Hepatocyte (in vitro differentiated cells): ENCODE measurements at regions not wholly inside any gene's neighbourhood (a gene's known extent, or its start where the extent isn't known, plus 50 kb on each side); places are given as distances from the start of the nearest gene placed in this dataset.
"Not testable (repeated sequence)": the region's sequence is repeated elsewhere in the genome, so short reads cannot be mapped to it uniquely, and the experiment has no call there.

Experiments
- DNase-seq: peaks from one replicate; pipeline ENCODE4 v3.0.0-alpha.2; 2016; ENCODE audit warnings: low spot score
- H2AFZ ChIP-seq: fragments of 200-600 bp; sonication (generic); 2 replicates; pipeline ENCODE4 v1.6.0; 2016; ENCODE audit warnings: antibody characterized with exemption, mild to moderate bottlenecking
- H3K27ac ChIP-seq: fragments of 200-600 bp; sonication (generic); 2 replicates; pipeline ENCODE4 v1.5.1; 2016; ENCODE audit warnings: mild to moderate bottlenecking
- H3K27me3 ChIP-seq: fragments of 200-600 bp; sonication (generic); 2 replicates; pipeline ENCODE4 v1.6.1; 2016
- H3K36me3 ChIP-seq: fragments of 200-600 bp; sonication (generic); replicated peaks from 2 replicates; pipeline ENCODE4 v1.5.1; 2016; ENCODE audit warnings: low read depth; ENCODE audit not compliant: insufficient read depth
- H3K4me1 ChIP-seq: fragments of 200-600 bp; sonication (generic); 2 replicates; pipeline ENCODE4 v1.5.1; 2016; ENCODE audit warnings: mild to moderate bottlenecking, moderate library complexity; ENCODE audit not compliant: insufficient read depth
- H3K4me2 ChIP-seq: fragments of 200-600 bp; sonication (generic); 2 replicates; pipeline ENCODE4 v1.6.0; 2016
- H3K4me3 ChIP-seq: fragments of 200-600 bp; sonication (generic); 2 replicates; pipeline ENCODE4 v1.5.1; 2016; ENCODE audit warnings: mild to moderate bottlenecking
- H3K79me2 ChIP-seq: fragments of 200-600 bp; sonication (generic); 2 replicates; pipeline ENCODE4 v1.6.0; 2017; ENCODE audit warnings: mild to moderate bottlenecking
- H3K9me2 ChIP-seq: fragments of 200-600 bp; sonication (generic); replicated peaks from 2 replicates; pipeline ENCODE4 v1.6.0; 2017; ENCODE audit warnings: mild to moderate bottlenecking; ENCODE audit not compliant: insufficient read depth
- H3K9me3 ChIP-seq: fragments of 200-600 bp; sonication (generic); 2 replicates; pipeline ENCODE4 v1.5.1; 2016; ENCODE audit warnings: low read depth, mild to moderate bottlenecking
- H4K20me1 ChIP-seq: fragments of 200-600 bp; sonication (generic); 2 replicates; pipeline ENCODE4 v1.6.0; 2016; ENCODE audit warnings: mild to moderate bottlenecking; ENCODE audit not compliant: insufficient read depth, poor library complexity, severe bottlenecking
- EZH2 ChIP-seq: fragments of 200-600 bp; sonication (generic); IDR thresholded peaks from 2 replicates; pipeline ENCODE4 v1.6.1; 2016; ENCODE audit warnings: antibody characterized with exemption, mild to moderate bottlenecking, borderline replicate concordance
- EZH2phosphoT487 ChIP-seq: fragments of 200-600 bp; sonication (generic); IDR thresholded peaks from one replicate; pipeline ENCODE4 v1.6.1; 2018; ENCODE audit warnings: antibody characterized with exemption, mild to moderate bottlenecking, low read depth, moderate library complexity; ENCODE audit not compliant: unreplicated experiment, severe bottlenecking
- WGBS: methylation state at CpG from one replicate; pipeline ENCODE4 v1.1.6; 2016; ENCODE audit warnings: low lambda C conversion rate; ENCODE audit errors: missing lambda C conversion rate; 5-methylcytosine and 5-hydroxymethylcytosine counted together
- TF ChIP-seq, protein P1 (sequence below): fragments of 200-600 bp; sonication (generic); IDR thresholded peaks from 2 replicates; pipeline ENCODE4 v1.5.1; 2016; ENCODE audit warnings: antibody characterized with exemption, mild to moderate bottlenecking; ENCODE audit not compliant: poor library complexity

DNA sequence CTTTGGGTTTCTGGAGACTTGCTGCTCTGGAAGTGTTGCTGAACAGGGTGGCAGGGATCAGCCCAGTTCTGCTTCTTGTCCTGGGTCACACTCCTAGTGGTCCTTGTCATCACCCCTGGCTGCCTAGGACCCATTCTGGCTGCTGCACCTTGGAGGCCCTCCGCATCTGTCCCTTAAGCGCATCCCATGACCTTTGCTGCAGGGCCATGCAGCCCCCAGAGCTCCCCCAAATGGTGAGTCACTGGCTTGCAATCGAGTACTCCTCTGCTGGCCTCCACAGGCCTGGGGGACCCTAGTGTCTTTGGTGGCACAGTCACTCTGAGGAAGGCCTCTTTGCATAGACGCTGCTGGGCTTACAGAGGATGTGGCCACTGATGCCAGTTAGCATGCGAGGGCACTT is 188.5 kb downstream of the ASB1 start:
- WGBS: 93% methylated on average over 5 of the region's 5 CpGs
- Histone ChIP-seq H2AFZ (no peak overlapping the region), H3K79me2 (no peaks in the 10 kb centered on the region), H3K9me2 (no peaks in the 10 kb centered on the region), H3K27me3 (no peaks in the 10 kb centered on the region), H3K4me1 (no peaks in the 10 kb centered on the region), H3K4me3 (no peak overlapping the region), H4K20me1 (no peaks in the 10 kb centered on the region), H3K27ac (no peak overlapping the region), H3K36me3 (no peaks in the 10 kb centered on the region), H3K9me3 (no peaks in the 10 kb centered on the region), H3K4me2 (no peak overlapping the region)
- no peak for TF ChIP-seq EZH2
- TF ChIP-seq, protein P1, sequence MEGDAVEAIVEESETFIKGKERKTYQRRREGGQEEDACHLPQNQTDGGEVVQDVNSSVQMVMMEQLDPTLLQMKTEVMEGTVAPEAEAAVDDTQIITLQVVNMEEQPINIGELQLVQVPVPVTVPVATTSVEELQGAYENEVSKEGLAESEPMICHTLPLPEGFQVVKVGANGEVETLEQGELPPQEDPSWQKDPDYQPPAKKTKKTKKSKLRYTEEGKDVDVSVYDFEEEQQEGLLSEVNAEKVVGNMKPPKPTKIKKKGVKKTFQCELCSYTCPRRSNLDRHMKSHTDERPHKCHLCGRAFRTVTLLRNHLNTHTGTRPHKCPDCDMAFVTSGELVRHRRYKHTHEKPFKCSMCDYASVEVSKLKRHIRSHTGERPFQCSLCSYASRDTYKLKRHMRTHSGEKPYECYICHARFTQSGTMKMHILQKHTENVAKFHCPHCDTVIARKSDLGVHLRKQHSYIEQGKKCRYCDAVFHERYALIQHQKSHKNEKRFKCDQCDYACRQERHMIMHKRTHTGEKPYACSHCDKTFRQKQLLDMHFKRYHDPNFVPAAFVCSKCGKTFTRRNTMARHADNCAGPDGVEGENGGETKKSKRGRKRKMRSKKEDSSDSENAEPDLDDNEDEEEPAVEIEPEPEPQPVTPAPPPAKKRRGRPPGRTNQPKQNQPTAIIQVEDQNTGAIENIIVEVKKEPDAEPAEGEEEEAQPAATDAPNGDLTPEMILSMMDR: no peak
- no peak for TF ChIP-seq EZH2phosphoT487
- no peak for DNase-seq

DNA sequence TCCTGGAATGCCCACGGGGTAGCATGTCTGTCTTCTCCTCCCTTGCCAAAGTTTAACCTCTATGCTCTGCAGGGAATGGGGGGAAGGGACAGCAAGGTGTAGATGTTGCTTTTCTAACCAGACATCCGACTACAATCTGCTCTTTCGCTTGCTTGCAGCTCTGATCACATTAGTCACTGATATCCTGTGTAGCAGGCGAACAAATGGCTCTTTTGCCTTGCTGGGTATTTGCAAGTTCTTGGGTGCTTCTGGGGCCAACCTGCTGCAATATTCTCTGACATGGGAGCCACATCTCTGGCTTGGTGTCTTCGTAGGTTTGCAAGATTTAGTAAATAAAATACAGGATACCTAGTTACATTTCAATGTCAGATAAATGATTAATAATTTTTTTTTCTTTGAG is 190.0 kb downstream of the ASB1 start:
- no peak overlapping the region for H3K4me3 ChIP-seq
- no peaks in the 10 kb centered on the region for H4K20me1 ChIP-seq
- WGBS: 73% methylated on average over 5 of the region's 5 CpGs
- no peak for DNase-seq
- H3K4me1 ChIP-seq: no peaks in the 10 kb centered on the region
- no peak overlapping the region for H3K4me2 ChIP-seq
- H3K79me2 ChIP-seq: no peaks in the 10 kb centered on the region
- no peaks in the 10 kb centered on the region for H3K9me2 ChIP-seq
- no peaks in the 10 kb centered on the region for H3K36me3 ChIP-seq
- TF ChIP-seq EZH2: no peak
- TF ChIP-seq, protein P1: no peak
- TF ChIP-seq EZH2phosphoT487: no peak
- no peaks in the 10 kb centered on the region for H3K27me3 ChIP-seq
- H3K27ac ChIP-seq: no peak overlapping the region
- H3K9me3 ChIP-seq: no peaks in the 10 kb centered on the region
- H2AFZ ChIP-seq: no peak overlapping the region

DNA sequence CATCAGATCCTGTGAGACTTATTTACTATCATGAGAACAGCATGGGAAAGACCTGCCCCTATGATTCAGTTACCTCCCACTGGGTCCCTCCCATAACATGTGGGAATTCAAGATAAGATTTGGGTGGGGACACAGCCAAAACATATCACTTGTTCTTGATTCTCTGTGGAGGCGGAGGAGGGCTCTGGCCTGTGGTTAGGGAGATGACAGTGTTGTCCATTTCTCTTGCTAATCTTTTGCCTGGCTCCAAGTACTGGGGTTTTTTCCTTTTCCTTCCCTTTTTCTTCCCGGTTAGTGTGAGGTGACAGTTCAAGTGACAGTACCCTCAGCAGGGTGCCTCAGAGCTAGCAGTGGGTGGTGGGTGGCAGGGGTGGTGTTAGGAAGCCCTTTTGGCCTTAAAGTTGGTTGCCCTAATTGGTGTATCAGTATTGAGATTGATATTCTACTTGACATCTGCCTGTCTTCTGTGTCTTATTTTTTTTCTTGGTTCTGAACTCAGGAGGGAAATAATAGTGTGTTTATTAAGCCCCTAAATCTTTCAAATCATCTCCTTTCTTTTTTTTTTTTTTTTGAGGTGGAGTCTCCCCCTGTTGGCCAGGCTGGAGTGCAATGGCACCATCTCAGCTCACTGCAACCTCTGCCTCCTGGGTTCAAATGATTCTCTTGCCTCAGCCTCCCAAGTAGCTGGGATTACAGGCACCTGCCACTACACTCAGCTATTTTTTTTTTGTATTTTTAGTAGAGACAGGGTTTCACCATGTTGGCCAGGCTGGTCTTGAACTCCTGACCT is 192.0 kb downstream of the ASB1 start:
- not testable (repeated sequence) for H3K9me3 ChIP-seq, DNase-seq, H3K9me2 ChIP-seq, H3K4me1 ChIP-seq, H4K20me1 ChIP-seq, H3K79me2 ChIP-seq, H3K4me3 ChIP-seq, H3K36me3 ChIP-seq, H3K4me2 ChIP-seq, H3K27ac ChIP-seq, H3K27me3 ChIP-seq, H2AFZ ChIP-seq
- 86% methylated on average over 2 of the region's 2 CpGs for WGBS

DNA sequence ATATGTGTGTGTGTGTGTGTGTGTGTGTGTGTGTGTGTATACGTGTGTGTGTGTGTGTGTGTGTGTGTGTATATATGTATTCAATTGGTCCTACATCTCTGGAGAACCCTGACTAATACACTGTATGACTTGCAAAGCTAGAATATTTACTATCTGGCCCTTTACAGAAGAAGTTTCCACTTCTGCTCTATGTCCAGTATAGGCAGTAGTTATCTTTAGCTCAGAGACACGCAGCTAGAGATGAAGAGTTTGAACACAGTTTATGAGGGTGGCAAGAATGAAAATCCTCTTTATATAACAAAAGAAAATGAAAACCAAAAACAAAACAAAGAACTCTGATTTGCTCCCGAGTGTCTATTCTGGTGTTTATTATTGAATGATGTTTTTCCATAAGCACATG is 201.2 kb downstream of the ASB1 start:
- Histone ChIP-seq H4K20me1 (no peaks in the 10 kb centered on the region), H3K4me2 (no peak overlapping the region), H2AFZ (no peak overlapping the region), H3K79me2 (no peaks in the 10 kb centered on the region), H3K4me1 (no peaks in the 10 kb centered on the region), H3K27me3 (no peaks in the 10 kb centered on the region), H3K27ac (no peak overlapping the region), H3K36me3 (no peaks in the 10 kb centered on the region), H3K9me2 (no peaks in the 10 kb centered on the region), H3K4me3 (no peak overlapping the region), H3K9me3 (no peaks in the 10 kb centered on the region)
- TF ChIP-seq, protein P1: no peak
- TF ChIP-seq EZH2phosphoT487: no peak
- no peak for TF ChIP-seq EZH2
- 83% methylated on average over 3 of the region's 3 CpGs for WGBS
- no peak for DNase-seq
